ENCODE measurements at regions not wholly inside any gene's neighbourhood (a gene's known extent, or its start where the extent isn't known, plus 50 kb on each side); places are given as distances from the start of the nearest gene placed in this dataset.
"Not testable (repeated sequence)": the region's sequence is repeated elsewhere in the genome, so short reads cannot be mapped to it uniquely, and the experiment has no call there.

DNA sequence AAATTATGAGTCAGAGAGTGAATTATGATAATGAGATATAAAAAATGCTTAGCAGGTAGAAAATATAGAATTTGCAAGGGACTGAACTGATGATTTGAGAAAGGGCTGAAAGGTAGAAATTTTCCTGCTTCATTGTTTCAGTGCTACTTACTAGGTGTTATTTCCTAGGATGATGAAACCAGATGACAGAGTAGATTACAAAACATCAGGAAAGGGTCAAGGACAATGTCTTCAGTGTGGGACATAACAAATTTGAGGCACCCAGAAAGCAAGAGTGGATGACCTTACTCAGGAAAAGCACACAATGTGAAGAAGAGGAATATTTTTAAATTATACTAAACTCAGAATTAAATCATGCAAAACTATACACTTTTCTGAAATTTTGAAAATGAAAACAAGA lies 102.1 kb downstream of the SHCBP1 start:
- Histone ChIP-seq H3K27me3 (no peaks in the 10 kb centered on the region), H3K27ac (no peak overlapping the region), H3K9me3 (no peaks in the 10 kb centered on the region), H3K4me3 (no peak overlapping the region), H3K36me3 (no peaks in the 10 kb centered on the region), H3K4me1 (no peaks in the 10 kb centered on the region)
- ATAC-seq, result no peak
- FAIRE-seq, result no peak
- intact Hi-C loops (cut with DNase I), result no loop called here
- TF ChIP-seq, protein P1, sequence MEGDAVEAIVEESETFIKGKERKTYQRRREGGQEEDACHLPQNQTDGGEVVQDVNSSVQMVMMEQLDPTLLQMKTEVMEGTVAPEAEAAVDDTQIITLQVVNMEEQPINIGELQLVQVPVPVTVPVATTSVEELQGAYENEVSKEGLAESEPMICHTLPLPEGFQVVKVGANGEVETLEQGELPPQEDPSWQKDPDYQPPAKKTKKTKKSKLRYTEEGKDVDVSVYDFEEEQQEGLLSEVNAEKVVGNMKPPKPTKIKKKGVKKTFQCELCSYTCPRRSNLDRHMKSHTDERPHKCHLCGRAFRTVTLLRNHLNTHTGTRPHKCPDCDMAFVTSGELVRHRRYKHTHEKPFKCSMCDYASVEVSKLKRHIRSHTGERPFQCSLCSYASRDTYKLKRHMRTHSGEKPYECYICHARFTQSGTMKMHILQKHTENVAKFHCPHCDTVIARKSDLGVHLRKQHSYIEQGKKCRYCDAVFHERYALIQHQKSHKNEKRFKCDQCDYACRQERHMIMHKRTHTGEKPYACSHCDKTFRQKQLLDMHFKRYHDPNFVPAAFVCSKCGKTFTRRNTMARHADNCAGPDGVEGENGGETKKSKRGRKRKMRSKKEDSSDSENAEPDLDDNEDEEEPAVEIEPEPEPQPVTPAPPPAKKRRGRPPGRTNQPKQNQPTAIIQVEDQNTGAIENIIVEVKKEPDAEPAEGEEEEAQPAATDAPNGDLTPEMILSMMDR (IDR thresholded peaks at IDR 0.05), result no peak
- no peak for DNase-seq

DNA sequence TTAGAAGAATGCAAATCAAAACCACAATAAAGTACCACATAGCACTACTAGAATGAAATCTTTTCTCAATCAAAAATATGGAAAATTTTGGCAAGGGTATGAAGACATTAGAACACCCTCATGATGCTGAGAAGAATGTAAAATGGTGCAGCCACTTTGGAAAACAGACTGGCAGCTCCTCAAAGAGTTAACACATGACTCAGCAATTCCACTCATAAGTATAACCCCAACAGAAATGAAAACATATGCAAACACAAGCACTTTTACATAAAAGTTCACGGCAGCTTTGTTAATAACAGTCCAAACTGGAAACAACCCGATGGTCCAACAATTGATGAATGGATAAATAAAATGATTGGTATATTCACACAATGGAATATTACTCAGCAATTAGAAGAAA lies 124.5 kb downstream of the SHCBP1 start:
- Histone ChIP-seq H3K27me3 (no peaks in the 10 kb centered on the region), H3K4me1 (no peaks in the 10 kb centered on the region), H3K27ac (no peak overlapping the region), H3K4me3 (no peak overlapping the region), H3K9me3 (no peaks in the 10 kb centered on the region), H3K36me3 (no peaks in the 10 kb centered on the region)
- intact Hi-C loops (cut with DNase I), result no loop called here
- WGBS, 2 donors, result 68 to 85% methylated on average over 2 of the region's 2 CpGs
- TF ChIP-seq, protein P1 (IDR thresholded peaks at IDR 0.05), result no peak
- no peak for FAIRE-seq
- no peak for DNase-seq
- ATAC-seq, result no peak

DNA sequence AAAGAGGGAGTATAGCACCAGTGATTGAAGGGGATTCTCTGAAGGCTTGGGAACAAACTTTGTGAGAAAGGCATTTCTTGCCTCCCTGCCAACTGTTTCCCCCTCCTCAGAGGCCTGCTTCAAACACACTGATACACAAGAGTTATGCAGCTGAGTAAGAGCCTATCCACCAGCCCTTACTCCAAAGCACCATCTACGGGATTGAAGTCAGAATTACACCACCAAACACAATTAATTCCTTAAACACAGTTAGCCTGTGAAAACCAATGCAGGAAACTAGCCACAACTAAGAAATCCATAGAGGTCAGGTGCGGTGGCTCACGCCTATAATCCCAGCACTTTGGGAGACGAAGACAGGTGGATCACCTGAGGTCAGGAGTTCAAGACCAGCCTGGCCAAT lies 138.3 kb downstream of the SHCBP1 start:
- H3K4me3 ChIP-seq, result no peak overlapping the region
- no peaks in the 10 kb centered on the region for H3K27me3 ChIP-seq
- no peak for ATAC-seq
- TF ChIP-seq, protein P1 (IDR thresholded peaks at IDR 0.05), result no peak
- whole genome bisulfite sequencing, 2 donors, result 27% methylated on average over 4 of the region's 4 CpGs
- no peaks in the 10 kb centered on the region for H3K4me1 ChIP-seq
- H3K36me3 ChIP-seq, result no peaks in the 10 kb centered on the region
- DNase-seq, result no peak
- H3K27ac ChIP-seq, result no peak overlapping the region
- FAIRE-seq, result no peak
- intact Hi-C loops (cut with DNase I), result no loop called here
- H3K9me3 ChIP-seq, result no peaks in the 10 kb centered on the region

DNA sequence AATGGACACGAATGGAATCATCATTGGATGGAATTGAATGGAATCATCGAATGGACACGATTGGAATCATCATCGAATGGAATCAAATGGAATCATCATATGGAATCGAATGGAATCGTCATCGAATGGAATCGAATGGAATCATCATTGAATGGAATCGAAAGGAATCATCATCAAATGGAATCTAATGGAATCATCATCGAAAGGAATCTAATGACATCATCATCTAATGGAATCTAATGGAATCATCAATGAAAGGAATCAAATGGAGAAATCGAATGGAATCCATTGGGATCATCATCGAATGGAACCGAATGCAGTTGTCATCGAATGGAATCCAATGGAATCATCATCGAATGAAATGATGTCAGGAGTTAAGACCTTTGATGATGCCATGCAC lies 154.9 kb downstream of the SHCBP1 start:
- H3K4me3 ChIP-seq, result no peak overlapping the region
- H3K36me3 ChIP-seq, result no peaks in the 10 kb centered on the region
- FAIRE-seq (no peak), DNase-seq (no peak), ATAC-seq (no peak)
- H3K27me3 ChIP-seq, result no peaks in the 10 kb centered on the region
- intact Hi-C loops (cut with DNase I), result no loop called here
- TF ChIP-seq, protein P1 (IDR thresholded peaks at IDR 0.05), result no peak
- 58 to 62% methylated on average over 15 of the region's 15 CpGs for WGBS, 2 donors
- no peaks in the 10 kb centered on the region for H3K4me1 ChIP-seq
- H3K9me3 ChIP-seq, result peaks cover 0 to 2% (median 0%) of the 10 kb centered on the region in 4 donors
- no peak overlapping the region for H3K27ac ChIP-seq

GRCh38 chr16:46454801-46455200 lies 166.4 kb downstream of the SHCBP1 start:
- DNase-seq, H3K36me3 ChIP-seq: not testable (repeated sequence)
- WGBS, 2 donors, result 52 to 55% methylated on average over 10 of the region's 10 CpGs

More at GRCh38 chr16:46454801-46455200, 166.4 kb downstream of the SHCBP1 start:
- intact Hi-C loops (cut with DNase I); H3K27ac ChIP-seq; H3K4me1 ChIP-seq; H3K9me3 ChIP-seq; FAIRE-seq; ATAC-seq; H3K4me3 ChIP-seq; H3K27me3 ChIP-seq: not testable (repeated sequence)
